NCI-H345 (cell line): ENCODE measurements at regions not wholly inside any gene's neighbourhood (a gene's known extent, or its start where the extent isn't known, plus 50 kb on each side); places are given as distances from the start of the nearest gene placed in this dataset.

ENCODE experiments used
- DNase-seq: peaks from one replicate; lab custom pipeline; 2025; lab: John Stamatoyannopoulos, UW

DNA sequence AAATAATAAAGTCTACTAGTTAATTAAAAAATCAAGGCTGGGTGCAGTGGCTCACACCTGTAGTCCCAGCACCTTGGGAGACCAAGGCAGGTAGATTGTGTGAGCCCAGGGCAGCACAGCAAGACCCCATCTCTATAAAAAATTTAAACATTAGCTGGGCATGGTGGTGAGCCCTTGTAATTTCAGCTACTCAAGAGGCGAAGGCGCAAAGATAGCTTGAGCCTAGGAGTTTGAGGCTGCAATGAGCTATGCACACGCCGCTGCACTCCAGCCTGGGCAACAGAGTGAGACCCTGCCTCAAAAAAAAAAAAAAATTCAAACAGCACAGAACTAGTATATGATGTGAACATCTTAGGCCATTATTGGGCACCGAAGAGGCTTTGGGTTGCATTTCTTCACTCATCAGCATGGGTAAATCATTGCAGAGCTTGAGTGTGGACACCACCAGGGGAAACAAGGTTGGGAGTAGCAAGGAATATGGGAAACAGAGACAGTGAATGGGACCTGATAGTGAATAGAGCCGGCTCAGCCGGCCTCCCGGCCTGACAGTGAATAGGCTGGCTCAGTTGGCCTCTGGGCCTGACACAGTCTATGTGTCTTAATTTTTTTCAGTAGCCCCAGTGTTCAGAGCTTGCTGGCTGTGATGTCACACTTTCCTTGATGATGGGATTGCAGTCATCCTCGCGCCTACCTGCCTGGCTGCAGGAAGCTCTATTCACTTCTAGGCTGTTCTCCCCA lies 89.1 kb upstream of the ERRFI1 start:
- no peak for DNase-seq

- DNase-seq: no peak
These were observed 87.4 kb upstream of the ERRFI1 start for GRCh38 chr1:8113262-8114220.

DNA sequence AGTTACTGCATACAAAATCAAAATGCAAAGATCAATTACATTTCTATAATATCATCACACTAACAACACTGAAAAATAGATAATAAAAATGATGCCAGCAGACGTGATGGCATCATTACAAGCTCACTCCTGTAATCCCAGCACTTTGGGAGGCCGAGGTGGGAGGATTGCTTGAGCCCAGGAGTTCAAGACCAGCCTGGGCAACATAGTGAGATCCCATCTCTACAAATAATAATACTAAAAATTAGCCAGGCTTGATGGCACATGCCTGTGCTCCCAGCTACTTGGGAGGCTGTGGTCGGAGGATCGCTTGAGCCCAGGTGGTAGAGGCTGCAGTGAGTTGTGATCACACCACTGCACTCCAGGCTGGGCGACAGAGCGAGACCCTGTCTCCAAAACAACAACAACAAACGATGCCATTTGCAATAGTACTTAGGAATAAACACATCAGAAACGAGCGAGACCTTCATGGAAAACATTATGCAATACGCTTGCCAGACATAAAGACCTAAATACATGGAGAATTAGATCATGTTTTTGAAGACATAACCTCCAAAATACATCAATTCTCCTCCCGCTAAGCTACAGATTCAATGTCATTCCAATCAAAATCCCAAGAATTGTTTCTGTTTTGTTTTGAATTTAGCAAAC lies 86.6 kb upstream of the ERRFI1 start:
- DNase-seq: no peak

DNA sequence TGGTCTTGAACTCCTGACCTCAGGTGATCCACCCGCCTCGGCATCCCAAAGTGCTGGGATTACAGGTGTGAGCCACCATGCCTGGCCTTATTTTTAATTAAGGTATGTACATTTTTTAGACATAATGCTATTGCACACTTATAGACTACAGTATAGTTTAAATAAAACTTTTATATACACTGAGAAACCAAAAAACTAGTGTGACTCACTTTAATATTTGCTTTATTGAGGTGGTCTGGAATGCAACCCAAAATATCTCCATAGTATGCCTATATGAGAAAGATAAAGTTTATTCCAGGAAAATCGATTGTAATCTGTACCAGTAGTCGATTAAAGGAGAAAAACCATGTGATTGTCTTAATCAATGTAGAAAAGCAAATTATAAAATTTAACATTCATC lies 85.5 kb upstream of the ERRFI1 start:
- no peak for DNase-seq

DNA sequence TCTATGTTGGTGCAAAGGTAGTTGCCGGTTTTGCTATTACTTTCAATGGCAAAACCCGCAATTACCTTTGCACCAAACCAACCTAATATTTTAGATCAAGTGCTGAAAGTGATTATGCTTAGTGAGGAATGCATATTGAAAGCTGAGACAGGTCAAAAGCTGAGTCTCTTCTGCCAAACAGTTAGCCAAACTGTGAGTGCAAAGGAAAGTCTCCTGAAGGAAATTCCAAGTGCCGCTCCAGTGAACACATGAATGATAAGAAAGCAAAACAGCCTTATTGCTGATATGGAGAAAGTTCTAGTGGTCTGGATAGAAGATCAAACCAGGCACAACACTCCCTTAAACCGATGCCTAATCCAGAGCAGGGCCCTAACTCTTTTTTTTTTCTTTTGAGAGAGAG lies 83.1 kb upstream of the ERRFI1 start:
- no peak for DNase-seq

DNA sequence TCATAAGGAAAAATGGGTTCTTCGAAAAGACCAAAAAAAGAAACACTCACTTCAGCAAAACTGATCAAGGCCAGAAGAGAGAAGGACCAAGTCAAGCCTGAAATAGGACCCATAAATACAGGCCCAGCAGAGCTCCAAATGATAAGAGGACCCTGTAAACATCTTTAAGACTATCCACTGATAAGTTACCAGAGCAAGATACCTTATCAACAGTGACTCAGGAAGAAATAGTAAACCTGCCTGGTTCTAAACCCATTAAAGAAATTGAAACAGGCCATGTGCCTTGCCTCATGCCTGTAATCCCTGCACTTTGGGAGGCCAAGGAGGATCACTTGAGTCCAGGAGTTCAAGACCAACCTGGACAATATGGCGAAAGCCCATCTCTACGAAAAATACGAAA lies 81.8 kb upstream of the ERRFI1 start:
- DNase-seq: no peak

DNA sequence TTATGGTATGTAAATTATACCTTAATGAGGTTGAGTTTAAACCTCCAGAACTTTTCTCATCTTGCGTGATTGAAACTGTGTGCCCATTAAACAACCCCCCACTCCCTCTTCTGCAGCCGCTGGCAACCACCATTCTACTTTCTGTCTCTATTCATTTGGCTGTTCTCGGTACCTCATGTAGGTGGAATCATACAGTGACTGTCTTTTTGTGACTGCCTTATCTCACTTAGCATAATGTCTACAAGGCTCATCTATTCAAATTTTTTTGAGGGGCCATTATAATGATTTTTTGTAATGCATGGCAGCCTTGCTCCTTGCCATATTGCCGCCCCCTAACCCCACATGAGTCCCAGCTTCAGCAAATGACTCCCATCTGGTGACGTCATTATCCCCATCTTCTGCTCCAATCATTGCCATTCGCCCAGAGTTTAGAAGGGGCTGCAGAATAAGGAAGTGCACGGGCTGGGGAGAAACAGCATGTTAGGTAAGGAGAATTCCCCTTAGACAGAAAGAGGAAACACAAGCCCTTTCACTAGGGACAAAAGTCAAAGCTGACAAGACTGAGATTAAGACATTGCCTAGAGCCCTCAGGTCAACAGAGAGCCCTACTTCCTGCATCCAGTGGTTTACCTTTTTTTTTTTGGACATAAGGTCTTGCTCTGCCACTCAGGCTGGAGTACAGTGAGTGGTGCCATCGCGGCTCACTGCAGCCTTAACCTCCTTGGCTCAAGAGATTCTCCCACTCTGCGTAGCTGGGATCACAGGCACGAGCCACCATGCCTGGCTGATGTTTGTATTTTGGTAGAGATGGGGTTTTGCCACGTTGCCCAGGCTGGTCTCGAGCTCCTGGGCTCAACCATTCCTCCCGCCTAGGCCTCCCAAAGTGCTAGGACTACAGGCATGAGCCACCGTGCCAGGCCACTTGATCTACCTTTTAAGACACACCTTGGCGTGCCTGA lies 78.4 kb upstream of the ERRFI1 start:
- DNase-seq: no peak

DNA sequence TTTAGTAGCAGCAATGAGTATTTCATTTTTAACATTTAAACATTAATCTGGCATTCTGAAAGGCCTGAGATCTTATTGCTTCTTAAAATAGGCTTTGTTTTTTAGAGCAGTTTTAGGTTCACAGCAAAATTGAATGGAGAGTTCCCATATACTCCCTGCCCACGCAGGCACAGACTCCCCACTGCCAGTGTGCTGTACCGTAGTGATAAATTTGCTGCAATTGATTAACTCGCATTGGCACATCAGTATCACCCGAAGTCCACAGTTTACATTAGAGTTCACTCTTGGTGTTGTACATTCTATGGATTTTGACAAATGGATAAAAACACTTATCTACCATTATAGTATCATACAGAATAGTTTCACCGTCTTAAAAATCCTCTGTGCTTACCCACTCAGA lies 71.8 kb upstream of the ERRFI1 start:
- no peak for DNase-seq

DNA sequence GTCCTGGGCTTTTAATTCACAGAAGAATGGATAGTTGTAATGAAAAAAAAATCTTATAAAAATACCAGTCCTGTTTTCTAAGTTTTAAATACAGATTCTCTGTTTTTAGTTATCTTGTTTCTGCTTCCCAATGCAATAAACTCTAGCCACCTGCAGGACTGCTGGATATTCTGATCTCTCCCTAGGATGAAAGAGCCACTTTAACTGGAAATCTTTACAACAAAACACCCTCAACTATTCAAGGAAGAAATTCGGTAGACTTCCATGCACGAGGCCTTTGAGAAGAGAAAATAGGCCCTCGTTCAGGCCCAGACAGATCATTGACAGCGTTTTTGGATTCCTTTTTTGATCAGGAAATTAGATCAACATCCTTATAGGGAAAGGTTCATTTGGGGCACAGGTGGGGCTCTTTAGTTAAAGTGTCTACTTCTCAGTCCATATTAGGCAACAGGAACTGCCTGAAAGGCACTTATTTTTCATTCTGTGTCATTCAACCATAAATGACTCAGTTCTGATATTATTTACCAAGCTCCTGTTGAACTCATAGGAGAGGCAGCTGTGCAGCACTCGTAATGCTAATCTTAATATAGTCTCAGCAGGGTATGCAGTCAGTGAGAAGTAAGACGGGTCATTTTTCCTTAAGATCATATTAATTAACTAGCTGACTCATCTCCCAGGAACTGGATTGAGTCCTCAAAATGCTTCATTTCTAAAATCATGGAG lies 71.1 kb upstream of the ERRFI1 start:
- DNase-seq: peak; percentile 82

GRCh38 chr1:8096105-8097011 lies 70.2 kb upstream of the ERRFI1 start:
- DNase-seq: no peak

DNA sequence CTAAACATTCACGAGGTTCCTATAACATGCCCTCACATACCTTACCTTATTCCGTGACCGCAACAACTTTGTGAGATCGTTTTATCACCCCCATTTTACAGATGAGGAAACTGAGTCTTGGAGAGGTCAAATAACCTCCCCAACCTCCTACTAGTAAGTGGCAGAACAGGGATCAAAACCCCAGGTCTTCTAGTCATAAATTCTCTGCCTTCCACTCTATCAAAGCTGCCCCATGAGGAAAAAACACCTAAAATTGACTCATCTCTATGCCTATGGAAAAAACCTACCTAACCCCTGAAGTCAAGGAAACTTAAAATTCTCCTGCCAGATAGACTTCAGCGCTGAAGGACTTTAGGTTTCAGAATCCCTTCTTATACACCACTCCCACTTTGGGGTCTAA lies 69.5 kb upstream of the ERRFI1 start:
- no peak for DNase-seq

DNA sequence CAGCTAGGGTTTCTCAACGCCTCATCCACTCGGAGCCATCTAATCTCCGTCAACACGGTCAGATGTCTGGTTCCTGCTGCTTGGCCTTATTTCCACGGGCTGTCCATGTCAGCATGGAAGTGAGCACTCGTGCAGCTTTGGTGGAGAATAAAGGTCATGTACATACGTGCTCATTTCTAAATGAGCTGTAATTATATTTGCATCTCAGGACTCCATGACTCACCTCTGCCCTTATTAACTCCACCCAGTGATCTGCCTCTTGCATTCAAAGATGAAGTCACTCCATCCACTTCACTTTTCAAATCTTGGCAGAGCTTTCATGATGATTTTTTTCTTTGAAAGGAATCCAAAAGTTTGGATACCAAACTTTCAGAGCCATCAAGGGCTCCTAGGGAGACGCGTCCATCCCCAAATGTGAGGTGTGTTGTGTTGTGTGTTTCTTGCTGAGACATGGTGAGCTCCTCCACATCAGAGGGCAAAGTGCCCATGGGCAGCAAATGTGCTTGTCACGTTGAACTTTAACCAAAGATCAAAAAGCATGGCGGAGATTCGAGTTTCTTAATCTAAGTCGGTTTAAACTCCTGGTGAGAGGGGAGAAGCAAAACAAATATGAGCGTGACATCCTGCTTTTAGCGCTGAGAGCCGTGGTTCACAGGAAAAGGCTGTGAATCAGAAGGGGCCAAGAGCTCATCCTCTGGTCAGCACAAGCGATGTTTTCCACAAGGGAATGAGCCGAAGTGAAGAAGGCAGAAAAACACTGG lies 68.6 kb upstream of the ERRFI1 start:
- DNase-seq: no peak

DNA sequence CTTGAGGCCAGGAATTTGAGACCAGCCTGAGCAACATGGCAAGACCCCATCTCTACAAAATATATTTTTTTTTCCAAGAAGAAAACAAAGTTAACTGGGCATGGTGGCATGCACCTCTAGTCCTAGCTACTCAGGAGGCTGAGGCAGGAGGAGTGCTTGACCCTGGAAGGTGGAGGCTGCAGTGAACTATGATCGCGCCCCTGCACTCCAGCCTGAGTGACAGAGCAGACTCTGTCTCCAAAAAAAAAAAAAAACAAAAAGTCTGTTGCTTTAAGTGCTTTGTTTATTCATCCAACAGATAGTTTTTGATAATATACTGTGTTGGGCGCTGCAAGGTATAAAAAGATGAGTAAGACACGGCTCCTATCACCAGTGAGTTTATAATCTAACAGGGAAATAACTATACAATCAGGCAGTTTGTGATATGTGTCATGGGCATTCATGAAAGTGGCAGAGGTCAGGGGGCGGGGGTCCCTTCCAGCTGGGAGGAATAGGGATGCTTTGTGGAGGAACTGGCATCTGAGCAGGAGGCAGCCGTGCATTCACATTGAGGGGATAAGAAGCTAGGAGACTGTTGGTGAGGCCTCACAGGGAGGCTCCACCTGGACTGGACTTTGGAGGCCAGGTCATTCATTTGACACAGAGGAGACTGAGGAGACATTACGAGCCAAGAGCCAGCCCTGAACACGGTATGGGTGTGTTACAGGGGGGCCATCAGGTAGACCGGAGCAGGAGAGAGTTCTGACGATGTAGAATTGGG lies 67.3 kb upstream of the ERRFI1 start:
- no peak for DNase-seq

DNA sequence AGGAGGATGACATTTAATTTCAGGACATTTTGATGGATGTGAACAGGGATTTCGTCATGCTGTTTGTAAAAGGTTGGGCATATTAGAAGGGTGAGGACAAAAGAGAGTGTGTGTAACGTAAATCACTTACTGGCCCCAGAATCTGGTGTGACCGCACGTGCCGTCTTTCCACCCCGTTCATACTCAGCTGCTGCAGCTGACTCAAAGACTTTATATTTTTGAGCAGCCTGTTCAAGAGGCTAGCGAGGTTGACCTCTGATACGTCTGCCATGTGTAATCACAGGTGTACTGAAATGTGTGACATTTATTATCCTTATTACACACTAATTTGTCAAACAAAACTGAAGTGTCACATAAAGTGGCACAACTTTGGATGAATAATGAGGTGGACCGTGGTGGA lies 66.5 kb upstream of the ERRFI1 start:
- DNase-seq: no peak

GRCh38 chr1:8091691-8092090 lies 65.6 kb upstream of the ERRFI1 start:
- no peak for DNase-seq

DNA sequence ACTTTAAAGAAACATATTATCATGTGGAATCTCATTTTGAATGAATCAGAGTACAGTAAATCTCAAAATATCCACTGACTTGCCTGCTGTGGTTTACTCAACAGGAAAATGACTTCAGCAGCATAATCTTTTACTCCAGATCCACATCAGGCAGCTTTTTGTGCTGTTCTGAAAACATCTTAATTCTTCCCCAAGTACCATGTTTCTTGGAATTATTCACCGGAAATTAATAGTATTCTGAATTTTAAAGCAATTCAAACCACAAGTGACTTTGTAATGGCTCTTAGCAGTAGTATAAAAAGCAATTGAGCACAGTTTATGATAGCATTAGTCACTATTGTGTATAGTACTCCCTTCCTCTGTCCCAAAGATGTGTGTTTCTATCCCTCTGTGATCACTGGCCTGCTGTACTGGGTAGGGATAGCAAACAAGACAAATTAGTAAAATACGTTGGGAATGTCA lies 64.2 kb upstream of the ERRFI1 start:
- no peak for DNase-seq

DNA sequence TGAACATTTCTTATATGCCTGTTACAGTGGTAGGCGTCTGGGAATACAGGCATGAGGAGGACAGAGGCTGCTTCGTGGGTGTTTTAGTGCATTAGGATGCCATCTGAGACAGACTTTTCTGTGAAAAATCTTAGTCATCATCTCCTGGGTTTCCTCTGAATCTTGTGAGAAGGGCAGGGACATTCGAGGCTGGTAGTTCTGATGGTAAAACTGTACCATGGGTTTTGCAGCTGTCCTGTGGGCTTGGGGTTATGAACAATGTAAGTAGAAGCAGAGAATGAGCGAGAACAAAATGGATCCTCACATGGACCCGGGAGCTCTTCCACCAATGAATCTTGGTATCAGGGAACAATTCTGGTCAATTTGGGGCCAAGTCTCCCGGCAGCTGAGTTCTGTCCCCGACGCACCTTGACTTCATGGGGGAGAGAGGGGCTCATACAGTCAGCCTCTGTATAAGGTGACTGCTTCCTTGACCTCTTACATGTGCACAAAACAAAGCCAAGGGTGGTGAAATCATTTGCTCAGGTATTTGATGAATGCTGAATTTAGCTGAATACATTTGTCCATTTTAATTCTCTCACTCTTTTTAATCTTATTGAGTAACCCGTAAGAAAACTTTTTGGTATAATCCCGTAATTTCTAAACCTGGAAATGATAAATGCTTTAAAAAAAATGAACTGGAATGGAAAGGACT lies 63.6 kb upstream of the ERRFI1 start:
- no peak for DNase-seq

GRCh38 chr1:8086055-8086454 lies 59.9 kb upstream of the ERRFI1 start:
- no peak for DNase-seq
